Left ventricle myocardium superior (tissue), 1 donor: ENCODE measurements at regions not wholly inside any gene's neighbourhood (a gene's known extent, or its start where the extent isn't known, plus 50 kb on each side); places are given as distances from the start of the nearest gene placed in this dataset.

Experiments used
- ATAC-seq: fragments of 200-7000 bp; cut with Tn5 transposase; one replicate; pipeline ENCODE4 v1.9.1; 2020; ENCODE audit warnings: mild to moderate bottlenecking, moderate library complexity
- DNase-seq: peaks from one replicate; pipeline ENCODE4 v3.0.0-alpha.2; 2020
- intact Hi-C: fragments of 100-400 bp; cut with micrococcal nuclease; formaldehyde crosslinking; loops from one replicate; pipeline ENCODE4 v1.11.0; 2022
- donor health status: DM: no; HTN: yes; CAD: no; lungs with severe emphysema.

GRCh38 chr18:32621034-32621433 is 150.4 kb upstream of the GAREM1 start:
- DNase-seq (no peak), ATAC-seq (no peak)
- intact Hi-C loops = no loop called here

GRCh38 chr18:32618546-32618945 is 147.9 kb upstream of the GAREM1 start:
- intact Hi-C loops = no loop called here
- ATAC-seq (no peak), DNase-seq (no peak)

- intact Hi-C loops = no loop called here
- DNase-seq (no peak), ATAC-seq (no peak)
Observed at GRCh38 chr18:32613821-32614220, 143.1 kb upstream of the GAREM1 start.

- intact Hi-C loops = no loop called here
- DNase-seq = no peak
- ATAC-seq = no peak
Observed at GRCh38 chr18:32612651-32613050, 142.0 kb upstream of the GAREM1 start.

GRCh38 chr18:32610176-32610575 is 139.5 kb upstream of the GAREM1 start:
- intact Hi-C loops = no loop called here
- no peak for ATAC-seq
- DNase-seq = no peak

- ATAC-seq = no peak
- DNase-seq = no peak
- intact Hi-C loops = no loop called here
Observed at GRCh38 chr18:32607816-32608215, 137.1 kb upstream of the GAREM1 start.

GRCh38 chr18:32598144-32598543 is 127.5 kb upstream of the GAREM1 start:
- ATAC-seq (no peak), DNase-seq (no peak)
- intact Hi-C loops = no loop called here

GRCh38 chr18:32596501-32596900 is 125.8 kb upstream of the GAREM1 start:
- intact Hi-C loops = no loop called here
- ATAC-seq (no peak), DNase-seq (no peak)

- ATAC-seq (no peak), DNase-seq (no peak)
- intact Hi-C loops = no loop called here
Observed at GRCh38 chr18:32595832-32596231, 125.2 kb upstream of the GAREM1 start.

GRCh38 chr18:32588191-32588590 is 117.5 kb upstream of the GAREM1 start:
- DNase-seq (no peak), ATAC-seq (no peak)
- intact Hi-C loops = no loop called here

GRCh38 chr18:32583431-32583830 is 112.7 kb upstream of the GAREM1 start:
- DNase-seq (no peak), ATAC-seq (no peak)
- intact Hi-C loops = no loop called here

GRCh38 chr18:32582455-32582854 is 111.8 kb upstream of the GAREM1 start:
- intact Hi-C loops = no loop called here
- ATAC-seq = no peak
- no peak for DNase-seq

GRCh38 chr18:32577561-32577960 is 106.9 kb upstream of the GAREM1 start:
- no peak for DNase-seq
- ATAC-seq = no peak
- intact Hi-C loops = no loop called here

- ATAC-seq (no peak), DNase-seq (no peak)
Observed at GRCh38 chr18:32576296-32576916, 105.7 kb upstream of the GAREM1 start.

GRCh38 chr18:32566960-32567359 is 96.3 kb upstream of the GAREM1 start:
- intact Hi-C loops = no loop called here
- DNase-seq = no peak
- no peak for ATAC-seq

More at GRCh38 chr18:32576296-32576916, 105.7 kb upstream of the GAREM1 start:
- intact Hi-C loops = no loop called here

- intact Hi-C loops = loop anchor here (2.0 to 5.0 kb wide), 2 partner anchors 282 to 397 kb away; no protein-coding TSS in a partner anchor
- no peak for ATAC-seq
- DNase-seq = no peak
Observed at GRCh38 chr18:32553640-32554365, 83.1 kb upstream of the GAREM1 start.

GRCh38 chr18:32553174-32553573 is 82.5 kb upstream of the GAREM1 start:
- DNase-seq (no peak), ATAC-seq (no peak)
- intact Hi-C loops = loop anchor here (2.0 to 5.0 kb wide), 2 partner anchors 281 to 396 kb away; no protein-coding TSS in a partner anchor

- ATAC-seq (peak; percentile 70), DNase-seq (peak; percentile 32)
- intact Hi-C loops = loop anchor here (2.0 to 5.0 kb wide), 2 partner anchors 280 to 396 kb away; no protein-coding TSS in a partner anchor
Observed at GRCh38 chr18:32552421-32553030, 81.8 kb upstream of the GAREM1 start.

GRCh38 chr18:32550963-32551362 is 80.3 kb upstream of the GAREM1 start:
- no peak for ATAC-seq
- DNase-seq = no peak
- intact Hi-C loops = loop anchor here (5.0 kb wide), 1 partner anchor 279 kb away; no protein-coding TSS in a partner anchor
